ENCODE measurements at regions not wholly inside any gene's neighbourhood (a gene's known extent, or its start where the extent isn't known, plus 50 kb on each side); places are given as distances from the start of the nearest gene placed in this dataset.

DNA sequence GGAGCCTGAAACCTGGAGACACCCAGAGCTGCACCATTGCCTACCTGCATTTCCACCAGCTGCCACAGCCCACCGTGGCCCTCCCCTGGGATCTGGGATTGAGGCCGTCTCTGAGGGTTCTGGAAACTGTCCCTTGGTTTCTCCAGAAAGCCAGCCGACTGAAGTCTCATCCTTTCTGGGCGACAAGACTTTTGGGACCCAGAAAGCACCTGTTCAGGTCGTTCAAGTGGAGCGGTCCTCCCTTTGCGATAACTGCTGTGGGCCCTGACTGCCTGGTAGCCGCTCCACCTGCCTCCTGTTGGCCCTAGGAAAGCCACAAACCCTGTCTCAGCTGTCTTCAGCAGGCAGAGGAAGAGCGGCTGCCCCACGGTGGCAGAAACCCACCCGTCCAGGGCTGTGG, 346.0 kb upstream of the MKI67 start:
- no peaks in the 10 kb centered on the region for H3K36me3 ChIP-seq (ENCODE audit: control insufficient read depth in 1 of 2, insufficient read depth in 2 of 2, low read depth in 1 of 2, low read length in 2 of 2)
- 81% methylated on average over 11 of the region's 11 CpGs for WGBS
- no peak overlapping the region for H3K27ac ChIP-seq (ENCODE audit: low read length, poor library complexity, severe bottlenecking)
- H3K14ac ChIP-seq (ENCODE audit: low read length in 2 of 2) = no peak overlapping the region
- H4K91ac ChIP-seq (ENCODE audit: low read length) = no peak overlapping the region
- no peak overlapping the region for H3K23ac ChIP-seq (ENCODE audit: low read length in 2 of 2)
- H2AFZ ChIP-seq (ENCODE audit: low read depth, low read length) = no peak overlapping the region
- H3K4ac ChIP-seq (ENCODE audit: low read depth in 1 of 2, low read length in 2 of 2) = no peak overlapping the region
- H3K27me3 ChIP-seq (ENCODE audit: control insufficient read depth in 1 of 2, insufficient read depth in 1 of 2, low read length in 2 of 2) = no peaks in the 10 kb centered on the region
- H2BK5ac ChIP-seq (ENCODE audit: low read depth, low read length, poor library complexity, severe bottlenecking) = no peak overlapping the region
- H4K8ac ChIP-seq (ENCODE audit: low read length) = no peak overlapping the region
- no peaks in the 10 kb centered on the region for H3K79me1 ChIP-seq (replicated peaks; ENCODE audit: low read length, poor library complexity, severe bottlenecking)
- no peak overlapping the region for H3K9ac ChIP-seq (ENCODE audit: low read length)
- no peak overlapping the region for H2AK5ac ChIP-seq (ENCODE audit: low read length, severe bottlenecking)
- H3K18ac ChIP-seq (ENCODE audit: low read depth in 1 of 2, low read length in 2 of 2) = no peak overlapping the region
- H2BK15ac ChIP-seq (ENCODE audit: low read depth, poor library complexity, severe bottlenecking) = no peak overlapping the region
- H3K9me3 ChIP-seq (ENCODE audit: control insufficient read depth, low read length) = no peaks in the 10 kb centered on the region
- no peak for DNase-seq
- no peak overlapping the region for H3K4me3 ChIP-seq (ENCODE audit: insufficient read depth in 1 of 2, low read depth in 1 of 2, low read length in 2 of 2)
- H3K4me2 ChIP-seq (ENCODE audit: low read length, poor library complexity, severe bottlenecking) = no peak overlapping the region
- H2BK120ac ChIP-seq (ENCODE audit: low read depth, low read length) = no peak overlapping the region
- no peak overlapping the region for H2BK12ac ChIP-seq (ENCODE audit: low read length in 2 of 2)
- no peaks in the 10 kb centered on the region for H3K4me1 ChIP-seq (ENCODE audit: control insufficient read depth, insufficient read depth, low read depth, low read length)

DNA sequence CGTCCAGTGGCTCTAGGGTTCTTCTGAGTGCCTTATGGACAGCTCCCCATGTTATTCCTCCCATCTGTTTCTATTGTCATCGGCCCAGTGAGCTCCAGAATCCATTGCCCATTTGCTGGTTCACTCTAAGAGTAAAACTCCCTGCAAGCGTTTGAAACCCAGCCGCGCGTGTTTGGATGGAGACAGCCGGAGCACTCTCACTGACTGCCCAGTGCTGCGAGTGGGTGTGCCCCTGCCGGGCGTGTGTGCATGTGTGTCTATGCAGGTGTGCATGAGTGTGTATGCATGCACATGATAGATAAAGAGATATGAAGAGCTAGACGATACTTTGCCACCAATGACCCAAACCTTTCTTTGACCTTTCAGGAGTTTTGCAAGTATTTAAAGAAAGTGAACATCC, 347.2 kb upstream of the MKI67 start:
- Histone ChIP-seq H2AK5ac (ENCODE audit: low read length, severe bottlenecking) (no peak overlapping the region), H2BK120ac (ENCODE audit: low read depth, low read length) (no peak overlapping the region), H3K4ac (ENCODE audit: low read depth in 1 of 2, low read length in 2 of 2) (no peak overlapping the region), H3K36me3 (ENCODE audit: control insufficient read depth in 1 of 2, insufficient read depth in 2 of 2, low read depth in 1 of 2, low read length in 2 of 2) (no peaks in the 10 kb centered on the region), H4K91ac (ENCODE audit: low read length) (no peak overlapping the region), H3K4me2 (ENCODE audit: low read length, poor library complexity, severe bottlenecking) (no peak overlapping the region), H2BK12ac (ENCODE audit: low read length in 2 of 2) (no peak overlapping the region), H3K27me3 (ENCODE audit: control insufficient read depth in 1 of 2, insufficient read depth in 1 of 2, low read length in 2 of 2) (no peaks in the 10 kb centered on the region), H2AFZ (ENCODE audit: low read depth, low read length) (no peak overlapping the region), H3K79me1 (replicated peaks; ENCODE audit: low read length, poor library complexity, severe bottlenecking) (no peaks in the 10 kb centered on the region), H3K27ac (ENCODE audit: low read length, poor library complexity, severe bottlenecking) (no peak overlapping the region), H3K9ac (ENCODE audit: low read length) (no peak overlapping the region), H3K23ac (ENCODE audit: low read length in 2 of 2) (no peak overlapping the region), H3K14ac (ENCODE audit: low read length in 2 of 2) (no peak overlapping the region), H2BK5ac (ENCODE audit: low read depth, low read length, poor library complexity, severe bottlenecking) (no peak overlapping the region), H3K18ac (ENCODE audit: low read depth in 1 of 2, low read length in 2 of 2) (no peak overlapping the region), H3K4me3 (ENCODE audit: insufficient read depth in 1 of 2, low read depth in 1 of 2, low read length in 2 of 2) (no peak overlapping the region), H2BK15ac (ENCODE audit: low read depth, poor library complexity, severe bottlenecking) (no peak overlapping the region), H4K8ac (ENCODE audit: low read length) (no peak overlapping the region), H3K9me3 (ENCODE audit: control insufficient read depth, low read length) (no peaks in the 10 kb centered on the region), H3K4me1 (ENCODE audit: control insufficient read depth, insufficient read depth, low read depth, low read length) (no peaks in the 10 kb centered on the region)
- DNase-seq = no peak
- WGBS = 78% methylated on average over 10 of the region's 11 CpGs

DNA sequence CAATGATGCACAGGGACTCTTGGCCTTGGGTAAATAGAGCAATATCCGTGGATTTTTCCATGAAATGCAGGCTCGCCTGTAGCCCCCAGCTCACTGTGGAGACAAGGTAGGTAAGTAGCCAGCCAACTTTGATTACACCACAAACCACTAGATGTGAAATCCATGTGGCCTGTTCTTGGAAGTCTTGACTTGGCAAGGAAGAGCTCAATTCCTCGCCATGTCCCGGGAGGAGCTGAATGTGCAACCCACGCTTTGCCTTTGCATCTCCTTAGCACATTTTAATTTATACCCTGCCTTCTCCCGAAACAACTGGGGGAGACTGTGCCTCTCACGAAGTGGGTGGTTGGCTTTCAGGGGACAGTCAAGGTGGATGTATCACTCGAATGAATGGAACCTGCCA, 347.7 kb upstream of the MKI67 start:
- H2AK5ac ChIP-seq (ENCODE audit: low read length, severe bottlenecking) = no peak overlapping the region
- H3K79me1 ChIP-seq (replicated peaks; ENCODE audit: low read length, poor library complexity, severe bottlenecking) = no peaks in the 10 kb centered on the region
- no peak overlapping the region for H2BK120ac ChIP-seq (ENCODE audit: low read depth, low read length)
- no peaks in the 10 kb centered on the region for H3K4me1 ChIP-seq (ENCODE audit: control insufficient read depth, insufficient read depth, low read depth, low read length)
- no peaks in the 10 kb centered on the region for H3K27me3 ChIP-seq (ENCODE audit: control insufficient read depth in 1 of 2, insufficient read depth in 1 of 2, low read length in 2 of 2)
- no peak overlapping the region for H4K8ac ChIP-seq (ENCODE audit: low read length)
- no peak overlapping the region for H3K23ac ChIP-seq (ENCODE audit: low read length in 2 of 2)
- no peak overlapping the region for H3K4me3 ChIP-seq (ENCODE audit: insufficient read depth in 1 of 2, low read depth in 1 of 2, low read length in 2 of 2)
- no peak overlapping the region for H3K4ac ChIP-seq (ENCODE audit: low read depth in 1 of 2, low read length in 2 of 2)
- H3K4me2 ChIP-seq (ENCODE audit: low read length, poor library complexity, severe bottlenecking) = no peak overlapping the region
- no peak overlapping the region for H4K91ac ChIP-seq (ENCODE audit: low read length)
- WGBS = 83% methylated on average over 8 of the region's 8 CpGs
- H3K14ac ChIP-seq (ENCODE audit: low read length in 2 of 2) = no peak overlapping the region
- no peaks in the 10 kb centered on the region for H3K36me3 ChIP-seq (ENCODE audit: control insufficient read depth in 1 of 2, insufficient read depth in 2 of 2, low read depth in 1 of 2, low read length in 2 of 2)
- H2BK12ac ChIP-seq (ENCODE audit: low read length in 2 of 2) = no peak overlapping the region
- DNase-seq = no peak
- H2BK15ac ChIP-seq (ENCODE audit: low read depth, poor library complexity, severe bottlenecking) = no peak overlapping the region
- no peak overlapping the region for H3K18ac ChIP-seq (ENCODE audit: low read depth in 1 of 2, low read length in 2 of 2)
- peak overlapping the region; percentile 8 for H2AFZ ChIP-seq (ENCODE audit: low read depth, low read length)
- no peak overlapping the region for H2BK5ac ChIP-seq (ENCODE audit: low read depth, low read length, poor library complexity, severe bottlenecking)
- H3K27ac ChIP-seq (ENCODE audit: low read length, poor library complexity, severe bottlenecking) = no peak overlapping the region
- no peaks in the 10 kb centered on the region for H3K9me3 ChIP-seq (ENCODE audit: control insufficient read depth, low read length)
- no peak overlapping the region for H3K9ac ChIP-seq (ENCODE audit: low read length)

DNA sequence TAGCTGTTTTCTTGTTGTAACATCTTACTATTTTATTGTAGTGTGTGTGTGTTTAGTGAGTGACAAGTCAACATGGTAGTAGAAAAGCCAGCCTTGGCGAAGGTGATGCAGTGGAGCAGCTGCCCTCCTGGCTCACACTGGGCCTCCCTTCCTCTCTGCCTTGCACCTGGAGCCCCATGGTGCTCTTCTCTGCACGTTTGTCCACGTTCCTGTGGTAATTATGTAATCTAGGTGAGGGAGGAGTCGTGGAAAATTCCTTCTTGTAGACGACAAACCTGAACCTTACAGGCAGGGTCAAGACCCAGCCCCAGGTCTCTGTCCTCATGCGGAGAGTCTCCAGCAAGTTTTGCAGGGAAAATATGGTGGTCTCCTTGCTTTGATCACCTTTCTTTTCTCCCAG, 348.3 kb upstream of the MKI67 start:
- 62% methylated on average over 6 of the region's 6 CpGs for WGBS
- no peak overlapping the region for H4K8ac ChIP-seq (ENCODE audit: low read length)

More for the DNA sequence above, 348.3 kb upstream of the MKI67 start:
- H2BK15ac ChIP-seq (ENCODE audit: low read depth, poor library complexity, severe bottlenecking) = no peak overlapping the region
- no peak overlapping the region for H2BK12ac ChIP-seq (ENCODE audit: low read length in 2 of 2)
- H2BK5ac ChIP-seq (ENCODE audit: low read depth, low read length, poor library complexity, severe bottlenecking) = no peak overlapping the region
- no peak overlapping the region for H3K4me2 ChIP-seq (ENCODE audit: low read length, poor library complexity, severe bottlenecking)
- no peak overlapping the region for H2BK120ac ChIP-seq (ENCODE audit: low read depth, low read length)
- no peak overlapping the region for H3K4ac ChIP-seq (ENCODE audit: low read depth in 1 of 2, low read length in 2 of 2)
- H3K27me3 ChIP-seq (ENCODE audit: control insufficient read depth in 1 of 2, insufficient read depth in 1 of 2, low read length in 2 of 2) = no peaks in the 10 kb centered on the region
- H3K79me1 ChIP-seq (replicated peaks; ENCODE audit: low read length, poor library complexity, severe bottlenecking) = no peaks in the 10 kb centered on the region
- no peak overlapping the region for H4K91ac ChIP-seq (ENCODE audit: low read length)
- H3K36me3 ChIP-seq (ENCODE audit: control insufficient read depth in 1 of 2, insufficient read depth in 2 of 2, low read depth in 1 of 2, low read length in 2 of 2) = no peaks in the 10 kb centered on the region
- H3K4me3 ChIP-seq (ENCODE audit: insufficient read depth in 1 of 2, low read depth in 1 of 2, low read length in 2 of 2) = no peak overlapping the region
- H3K23ac ChIP-seq (ENCODE audit: low read length in 2 of 2) = no peak overlapping the region
- no peak overlapping the region for H2AK5ac ChIP-seq (ENCODE audit: low read length, severe bottlenecking)
- H3K27ac ChIP-seq (ENCODE audit: low read length, poor library complexity, severe bottlenecking) = no peak overlapping the region
- no peak for DNase-seq
- H3K9ac ChIP-seq (ENCODE audit: low read length) = no peak overlapping the region
- no peak overlapping the region for H3K18ac ChIP-seq (ENCODE audit: low read depth in 1 of 2, low read length in 2 of 2)
- H3K14ac ChIP-seq (ENCODE audit: low read length in 2 of 2) = no peak overlapping the region
- H3K4me1 ChIP-seq (ENCODE audit: control insufficient read depth, insufficient read depth, low read depth, low read length) = no peaks in the 10 kb centered on the region
- no peak overlapping the region for H2AFZ ChIP-seq (ENCODE audit: low read depth, low read length)
- H3K9me3 ChIP-seq (ENCODE audit: control insufficient read depth, low read length) = no peaks in the 10 kb centered on the region

Measured in mesenchymal stem cell (in vitro differentiated cells and primary cell).